B cell (primary cell): ENCODE measurements at regions not wholly inside any gene's neighbourhood (a gene's known extent, or its start where the extent isn't known, plus 50 kb on each side); places are given as distances from the start of the nearest gene placed in this dataset.

Experiments used
- CTCF ChIP-seq: fragments of 200-600 bp; IDR thresholded peaks from one replicate; pipeline ENCODE4 v1.8.0; 2022; ENCODE audit warnings: antibody characterized with exemption, mild to moderate bottlenecking
- EZH2 ChIP-seq: IDR thresholded peaks from 2 replicates; pipeline ENCODE4 v1.6.1; 2012; ENCODE audit warnings: borderline replicate concordance, low read depth, mild to moderate bottlenecking, moderate library complexity, low read length; ENCODE audit not compliant: insufficient read depth, poor library complexity, severe bottlenecking

GRCh38 chr5:152084476-152084875 is 159.8 kb upstream of the GLRA1 start:
- TF ChIP-seq CTCF = no peak
- no peak for TF ChIP-seq EZH2
